ENCODE measurements at regions not wholly inside any gene's neighbourhood (a gene's known extent, or its start where the extent isn't known, plus 50 kb on each side); places are given as distances from the start of the nearest gene placed in this dataset.
A peak's percentile ranks its signal among the peaks of the same experiment; 100 is the strongest.

DNA sequence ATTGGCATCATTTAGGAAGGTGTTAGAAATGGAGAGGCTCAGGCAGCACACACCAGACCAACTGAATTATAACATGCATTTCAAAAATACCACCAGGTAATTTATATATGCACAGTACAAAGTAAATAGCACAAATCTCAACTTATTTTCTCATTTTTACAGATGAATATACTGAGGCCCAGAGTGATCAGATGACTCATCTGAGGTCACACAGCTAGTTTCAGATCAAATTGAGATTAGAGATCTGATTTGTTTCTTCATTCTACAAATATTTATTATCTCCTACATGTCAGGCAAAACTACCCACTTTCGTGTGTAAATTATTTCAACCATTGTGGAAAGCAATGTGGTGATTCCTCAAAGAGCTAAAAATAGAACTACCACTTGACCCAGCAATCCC is 507.1 kb downstream of the TLE4 start:
- no peak for DNase-seq

DNA sequence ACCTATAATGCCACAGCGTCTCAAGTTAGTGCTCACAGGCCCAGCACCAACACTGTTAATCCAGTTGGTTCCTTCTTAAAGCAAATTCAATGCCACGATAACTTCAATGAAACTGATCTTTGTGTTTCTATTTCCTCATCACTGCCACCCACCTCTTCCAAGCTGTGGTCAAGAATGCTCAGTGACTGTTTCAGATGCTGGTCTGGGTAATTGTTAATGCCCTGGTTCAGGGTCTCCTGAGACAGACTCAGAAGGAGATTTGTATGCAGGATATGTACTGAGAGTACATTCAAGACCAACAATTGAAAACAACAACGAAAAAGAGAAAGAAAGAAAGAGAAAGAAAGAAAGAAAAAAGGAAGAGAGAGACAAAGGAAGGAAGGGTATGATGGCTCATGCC is 505.3 kb downstream of the TLE4 start:
- no peak for DNase-seq

DNA sequence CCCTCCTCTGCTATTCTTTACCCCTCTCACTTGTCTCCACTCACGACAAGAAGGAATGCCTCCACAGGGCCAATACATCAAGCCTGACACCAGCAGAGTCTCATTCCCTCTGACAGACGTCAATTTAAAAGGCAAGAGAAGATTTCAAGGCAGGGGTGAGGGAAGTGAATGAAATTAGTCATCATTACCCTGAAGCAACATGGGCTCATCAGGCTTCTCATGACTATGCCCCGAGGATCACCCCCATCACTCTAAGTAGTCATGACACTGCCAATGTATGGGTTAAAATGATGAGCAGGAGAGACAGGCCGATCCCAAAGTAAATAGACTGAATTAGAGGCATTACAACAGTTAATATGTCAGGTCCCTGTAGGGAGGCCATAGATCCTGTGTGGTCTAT is 504.4 kb downstream of the TLE4 start:
- DNase-seq, result no peak

DNA sequence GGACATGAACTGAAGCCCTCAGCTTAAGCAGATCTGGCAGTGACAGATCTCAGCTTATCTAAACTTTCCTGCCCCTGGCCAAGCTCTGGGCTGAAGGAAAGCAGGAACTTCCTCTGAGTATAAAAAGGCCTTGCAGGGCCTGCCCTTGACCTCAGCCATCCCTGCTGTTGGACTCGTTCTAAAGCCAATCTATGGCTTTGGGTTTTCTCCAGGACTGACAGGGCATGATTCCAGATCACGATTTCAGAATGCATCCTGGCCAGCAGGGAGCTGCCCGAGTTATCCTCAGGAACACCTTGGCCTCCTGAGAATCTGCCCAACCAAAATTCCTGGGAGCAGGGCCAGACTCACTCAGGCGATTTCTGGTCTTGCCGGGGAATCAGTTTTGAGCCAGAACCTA is 502.7 kb downstream of the TLE4 start:
- no peak for DNase-seq

DNA sequence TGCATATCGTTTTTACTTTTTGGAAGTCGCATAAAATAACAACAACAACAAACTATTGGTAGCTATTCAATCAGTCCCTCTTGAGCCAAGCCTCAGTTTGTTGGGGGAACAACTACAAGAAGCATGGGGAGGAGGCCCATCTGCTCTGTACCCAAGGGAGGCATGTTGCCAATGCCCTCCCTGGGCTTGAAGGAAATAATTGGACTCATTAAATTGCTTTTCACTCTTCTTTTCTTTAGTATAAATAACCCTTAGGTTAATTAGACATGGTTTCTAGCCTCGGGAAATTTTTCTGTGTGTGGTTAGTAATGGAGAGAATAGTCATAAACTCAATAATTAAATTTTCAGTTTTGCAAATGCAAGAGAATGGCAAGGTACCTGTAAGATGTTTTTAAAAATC is 500.7 kb downstream of the TLE4 start:
- DNase-seq, result peak; percentile 66

DNA sequence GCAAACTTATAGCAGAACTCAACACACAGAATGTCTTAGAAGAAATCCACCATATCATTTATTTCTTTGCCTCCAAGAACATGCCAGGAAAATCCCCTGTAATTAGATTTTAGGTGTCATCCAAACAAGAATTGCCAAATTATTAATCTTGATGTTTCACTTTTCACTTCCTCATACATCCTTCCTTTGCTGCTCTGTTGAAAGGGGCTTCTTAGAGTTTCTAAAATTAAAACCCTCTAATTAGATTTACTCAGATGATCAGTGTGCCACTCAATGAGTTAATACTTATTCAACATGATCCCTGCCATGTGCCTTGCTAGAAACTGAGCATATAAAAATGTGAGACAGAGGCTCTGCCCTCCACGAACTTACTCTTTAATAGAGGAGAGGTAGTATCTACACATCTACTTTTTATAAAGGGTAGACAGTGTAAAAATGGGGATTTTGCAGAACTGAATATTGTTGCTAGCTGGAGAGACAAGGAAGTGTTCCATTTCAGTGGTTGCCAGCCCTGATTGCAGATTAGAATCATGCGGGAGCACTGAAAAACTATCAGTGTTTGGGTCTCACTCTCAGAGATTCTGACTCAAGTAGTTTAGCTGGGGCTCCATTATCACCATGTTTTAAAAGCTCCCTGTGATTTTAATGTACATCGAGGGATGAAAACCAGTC is 498.4 kb downstream of the TLE4 start:
- no peak for DNase-seq

DNA sequence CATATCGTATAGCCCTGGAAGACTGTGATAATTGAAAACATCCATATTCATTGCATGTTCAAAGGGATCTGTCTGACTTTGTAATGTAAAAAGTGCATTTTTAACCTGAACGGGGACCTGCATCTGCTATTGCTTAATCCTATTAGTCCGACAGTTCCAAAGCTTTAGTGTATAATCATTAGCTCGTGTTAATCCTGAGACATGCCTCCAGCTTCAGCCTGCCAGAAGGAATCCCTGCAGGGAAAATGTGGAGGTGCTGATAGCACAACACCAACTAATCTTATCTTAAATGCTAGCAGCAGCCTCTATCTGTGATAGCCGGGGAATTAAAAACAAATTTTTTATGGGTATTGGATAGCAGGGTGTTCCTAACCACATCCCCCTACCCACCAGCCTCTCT is 495.2 kb downstream of the TLE4 start:
- DNase-seq, result no peak

DNA sequence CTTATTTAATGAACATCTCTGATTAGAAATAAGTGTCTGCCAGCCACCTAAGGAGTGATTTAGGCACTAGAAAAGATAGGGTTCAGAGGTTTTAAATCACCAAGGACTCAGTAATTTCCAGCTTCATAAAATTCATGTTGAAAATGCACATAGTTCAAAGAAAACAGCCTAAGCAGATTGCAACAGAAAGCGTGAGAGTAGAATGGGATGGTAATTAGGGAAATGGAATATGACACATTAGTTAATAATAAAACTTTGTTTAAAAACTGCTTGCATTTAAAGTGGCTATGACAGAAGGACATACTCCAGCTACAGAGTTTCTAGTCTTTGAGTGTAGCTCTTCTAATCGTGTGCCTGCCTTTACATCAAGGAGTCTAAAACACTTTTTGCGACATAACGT is 490.8 kb downstream of the TLE4 start:
- no peak for DNase-seq

DNA sequence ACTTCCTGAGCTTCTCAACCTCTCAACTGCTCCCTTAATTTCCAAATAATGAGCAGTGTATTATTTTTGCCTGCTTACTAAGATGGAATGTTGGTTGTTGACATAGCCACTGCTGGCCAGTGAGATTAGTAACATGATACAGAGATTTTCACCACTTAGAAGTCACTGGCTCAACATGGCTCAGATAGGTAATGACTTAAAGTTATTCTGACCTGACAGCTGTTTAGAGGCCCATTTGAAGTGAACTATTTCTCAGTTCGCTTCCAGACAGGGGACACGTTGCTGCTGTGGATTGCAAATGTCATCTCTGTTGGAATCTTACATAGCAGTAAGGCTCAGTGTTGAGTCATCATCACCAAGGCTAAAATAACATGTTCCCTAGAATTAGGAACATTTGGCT is 490.2 kb downstream of the TLE4 start:
- no peak for DNase-seq

DNA sequence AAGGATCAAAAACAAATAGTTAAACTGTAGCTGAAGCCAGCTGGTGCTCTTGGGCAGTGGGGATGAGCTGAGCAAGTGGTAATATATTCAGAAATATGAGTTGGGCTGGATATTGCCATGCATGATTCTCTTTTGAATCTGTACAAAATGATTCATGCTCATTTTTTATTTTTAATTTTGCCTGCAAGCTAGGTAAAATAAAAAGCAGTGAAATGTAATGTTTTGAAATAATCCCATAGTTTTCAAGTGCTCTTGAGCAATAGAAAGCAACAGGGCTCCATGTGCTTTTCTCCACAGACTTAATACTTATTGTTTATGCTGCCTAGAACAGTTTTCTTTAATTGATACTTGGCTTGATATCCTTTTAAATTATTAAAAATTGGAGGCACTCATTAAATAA is 489.3 kb downstream of the TLE4 start:
- DNase-seq, result no peak

DNA sequence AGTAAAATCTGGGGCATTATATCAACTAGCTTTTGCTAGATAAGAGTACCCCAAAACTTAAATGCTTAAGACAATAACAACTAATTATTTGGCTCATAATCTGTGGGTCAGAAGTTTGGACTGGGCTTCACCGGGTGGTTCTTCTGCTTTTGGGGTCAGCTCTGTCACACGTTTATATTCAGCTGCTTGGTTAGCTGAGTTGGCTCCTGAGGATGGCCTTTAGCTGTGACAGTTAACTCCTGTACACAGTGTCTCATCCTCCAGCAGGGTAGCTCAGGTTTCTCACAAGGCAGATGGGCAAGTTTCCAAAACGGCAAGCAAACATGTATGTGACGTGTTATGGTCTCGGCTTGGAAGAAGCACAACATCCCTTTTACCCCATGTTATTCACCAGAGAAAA is 488.2 kb downstream of the TLE4 start:
- DNase-seq, result no peak

DNA sequence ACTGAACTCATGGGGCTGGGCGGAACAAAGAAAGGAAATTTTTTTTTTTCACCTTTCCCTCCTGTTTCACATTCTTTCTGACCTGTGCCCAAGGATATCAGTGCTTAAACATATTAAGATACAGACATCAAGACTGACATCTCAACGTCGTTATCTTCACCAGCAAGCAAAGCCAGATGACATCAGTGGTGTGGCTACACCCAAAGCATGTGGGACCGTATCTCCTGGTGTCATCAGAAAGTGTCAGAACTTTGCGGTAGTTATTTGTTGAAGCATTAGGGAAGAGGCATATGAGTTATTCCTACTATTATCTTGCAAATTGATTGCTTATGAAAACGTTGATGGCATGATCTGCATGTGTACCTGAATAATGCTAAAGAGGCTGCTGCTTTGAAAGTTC is 487.4 kb downstream of the TLE4 start:
- DNase-seq, result no peak

DNA sequence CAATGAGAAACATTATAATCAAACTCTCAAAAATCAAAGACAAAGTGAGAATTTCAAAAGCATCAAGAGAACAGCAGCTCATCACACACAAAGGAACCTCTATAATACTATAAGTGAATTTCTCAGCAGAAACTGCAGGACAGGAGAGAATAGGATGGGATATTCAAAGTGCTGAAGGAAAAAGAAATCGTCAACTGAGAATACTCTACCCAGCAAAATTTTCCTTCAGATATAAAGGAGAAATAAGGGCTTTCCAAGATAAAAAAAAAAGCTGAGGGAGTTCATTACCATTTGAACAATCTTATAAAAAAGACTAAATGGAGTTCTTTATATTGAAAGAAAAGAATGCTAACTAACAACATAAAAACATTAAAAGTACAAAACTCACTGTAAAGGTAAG is 481.1 kb downstream of the TLE4 start:
- DNase-seq, result no peak

DNA sequence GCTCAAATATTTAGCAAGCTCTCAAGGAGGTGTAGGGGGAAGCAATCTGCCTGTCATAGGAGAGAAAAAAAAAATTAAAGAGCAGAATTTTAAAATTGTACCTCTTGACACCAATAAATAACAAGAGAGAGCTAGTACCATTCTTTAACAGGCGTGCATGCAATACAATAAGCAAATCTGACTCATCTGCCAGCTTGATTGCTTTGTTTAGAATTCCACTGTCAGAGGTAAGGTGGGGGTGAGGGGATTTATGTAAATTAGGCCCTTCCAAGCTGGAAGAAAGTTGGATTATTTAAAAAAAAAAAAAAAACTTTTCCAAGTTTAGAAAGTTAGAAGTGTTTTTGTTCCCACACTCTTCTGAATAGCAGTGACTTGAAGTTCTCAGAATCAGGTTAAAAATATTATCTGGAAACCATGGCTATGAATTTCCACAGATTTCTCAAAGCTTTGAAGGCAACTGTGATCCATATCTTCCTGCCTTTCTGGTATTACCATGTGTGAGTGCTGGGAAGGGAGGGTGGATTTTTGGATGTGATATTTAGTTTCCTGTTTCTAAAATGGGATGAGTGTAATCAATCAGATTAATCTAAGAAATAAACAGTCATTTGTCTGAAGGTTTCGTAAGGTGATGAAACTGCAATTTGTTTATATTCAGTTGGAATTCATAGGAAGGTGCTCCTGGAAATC is 477.5 kb downstream of the TLE4 start:
- DNase-seq, result no peak

DNA sequence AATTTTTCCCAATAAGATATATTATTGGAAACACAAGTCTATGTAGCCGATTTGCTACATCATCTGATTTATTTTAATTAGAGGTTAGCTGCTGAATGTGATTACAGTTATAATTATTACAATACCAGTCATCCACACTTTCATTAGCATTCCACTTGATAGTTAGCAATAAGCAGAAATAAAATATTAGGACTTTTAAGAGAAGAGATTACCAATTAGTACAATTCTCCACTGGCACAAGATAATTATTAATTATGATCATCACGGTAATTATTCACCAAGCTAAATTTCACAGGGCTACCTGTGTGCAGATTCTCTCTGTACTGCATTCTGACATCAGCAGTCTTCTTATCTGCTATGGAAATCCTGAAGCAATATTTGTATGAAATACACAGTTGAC is 474.7 kb downstream of the TLE4 start:
- no peak for DNase-seq

DNA sequence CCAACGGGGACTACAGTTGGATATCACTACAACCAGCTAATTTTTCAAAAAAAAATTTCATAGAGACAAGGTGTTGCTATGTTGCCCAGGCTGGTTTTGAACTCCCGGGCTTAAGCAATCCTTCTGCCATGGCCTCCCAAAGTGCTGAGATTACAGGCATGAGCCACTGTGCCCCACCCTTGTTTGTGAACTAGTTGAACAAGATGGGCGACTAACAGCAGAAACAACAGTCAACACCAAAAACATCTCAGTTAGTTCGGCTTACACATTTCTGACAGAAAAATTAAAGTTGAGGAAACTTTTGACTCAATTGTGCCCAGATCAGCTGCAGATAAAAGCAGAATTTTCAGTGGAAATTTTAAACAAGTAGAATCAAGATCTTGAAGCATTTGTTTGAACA is 470.1 kb downstream of the TLE4 start:
- no peak for DNase-seq

DNA sequence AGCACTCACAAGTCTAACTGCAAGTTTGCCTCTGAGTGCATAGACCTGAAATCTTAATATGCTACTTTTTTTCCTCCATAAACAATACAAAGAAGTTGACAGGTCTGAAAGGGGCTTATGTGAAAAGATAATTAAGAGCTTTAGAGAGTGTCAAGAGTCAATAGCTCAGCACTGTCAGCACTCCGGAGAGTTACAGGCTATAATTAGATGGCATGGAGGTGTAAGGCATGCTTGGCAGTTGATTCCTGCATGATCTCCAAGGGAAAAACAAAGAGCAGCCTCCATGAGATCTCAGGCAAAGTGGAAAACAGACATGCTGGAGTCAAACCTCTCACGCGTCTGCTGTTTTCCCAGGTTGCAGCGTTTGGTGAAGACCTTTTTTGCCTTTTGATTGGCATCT is 468.7 kb downstream of the TLE4 start:
- no peak for DNase-seq

DNA sequence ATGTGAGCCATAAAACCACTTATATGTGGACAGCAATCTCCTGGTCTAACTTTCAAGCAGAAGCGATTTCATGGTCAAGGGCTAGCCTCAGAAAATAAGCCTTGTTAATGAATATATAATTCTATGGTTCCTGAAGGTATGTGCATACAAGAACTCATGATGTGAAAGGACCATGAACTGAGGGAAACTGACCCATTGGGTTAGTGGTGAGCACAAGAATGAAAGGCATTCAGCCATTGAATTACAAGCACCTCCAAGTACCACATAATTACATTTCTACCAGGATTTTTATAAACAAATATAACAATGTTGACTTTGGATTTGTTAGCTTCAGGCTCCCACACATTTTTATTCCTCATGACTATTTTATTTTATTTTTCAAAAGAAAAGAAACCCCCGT is 459.0 kb downstream of the TLE4 start:
- no peak for DNase-seq

DNA sequence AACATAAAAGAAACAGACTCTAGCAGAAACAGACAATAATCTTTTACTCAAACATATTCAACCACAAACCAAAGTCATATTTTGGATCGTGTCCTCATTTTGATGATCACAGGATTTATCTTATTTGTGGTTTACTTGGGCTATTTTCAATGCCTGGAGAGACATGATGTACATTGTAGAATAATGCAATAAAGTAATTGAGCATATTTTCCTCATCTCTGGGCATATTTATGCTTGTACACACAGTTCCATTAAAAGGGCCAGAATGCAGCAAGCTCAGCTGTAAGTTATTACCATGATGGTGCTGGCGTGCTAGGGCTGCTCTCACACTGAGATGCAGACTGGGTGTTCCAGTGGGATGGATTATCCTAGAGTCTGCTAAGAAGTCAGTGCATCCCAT is 456.7 kb downstream of the TLE4 start:
- no peak for DNase-seq

DNA sequence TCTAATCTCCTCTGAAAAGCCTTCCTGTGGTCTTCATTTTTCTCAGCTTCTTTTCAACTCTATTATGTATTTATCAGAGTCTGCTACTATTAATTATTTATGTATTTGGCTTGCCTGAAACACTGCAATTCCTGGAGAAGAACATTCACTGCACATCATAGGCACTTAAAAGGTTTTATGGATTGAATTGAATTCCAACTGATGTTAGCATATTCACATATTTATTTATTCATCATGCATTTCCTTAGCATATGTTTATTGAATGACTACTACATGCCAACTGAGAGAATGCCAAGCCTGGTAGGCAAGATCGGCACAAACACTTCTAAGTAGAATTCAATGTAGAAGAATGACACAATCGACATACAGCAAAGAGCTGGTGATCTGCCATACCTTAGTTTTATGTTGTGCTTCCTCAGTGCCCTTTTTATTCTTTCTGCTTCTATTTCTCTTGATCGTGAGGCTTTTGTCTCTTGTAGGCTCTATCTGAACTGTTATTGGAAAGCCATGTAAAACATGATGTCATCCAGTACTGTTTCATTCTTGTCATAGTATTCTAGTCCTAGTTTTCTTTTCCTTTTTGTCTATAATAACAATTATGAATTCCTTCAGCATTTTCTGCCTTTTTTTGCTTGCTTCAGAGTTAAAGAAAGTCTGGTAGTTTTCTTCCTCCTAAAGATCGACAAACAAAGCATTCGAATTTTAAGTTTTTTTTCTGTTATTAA is 454.2 kb downstream of the TLE4 start:
- DNase-seq, result no peak

DNA sequence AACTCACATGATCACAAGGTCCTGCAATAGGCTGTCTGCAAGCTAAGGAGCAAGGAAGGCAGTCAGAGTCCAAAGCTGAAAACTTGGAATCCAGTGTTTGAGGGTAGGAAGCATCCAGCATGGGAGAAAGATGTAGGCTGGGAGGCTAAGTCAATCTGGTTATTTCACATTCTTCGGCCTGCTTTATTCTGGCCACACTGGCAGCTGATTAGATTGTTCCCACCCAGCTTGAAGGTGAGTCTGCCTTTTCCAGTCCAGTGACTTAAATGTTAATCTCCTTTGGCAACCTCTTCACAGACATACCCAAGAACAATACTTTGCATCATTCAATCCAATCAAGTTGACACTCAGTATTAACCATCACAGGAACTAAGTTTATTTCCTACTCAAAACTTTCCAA is 453.4 kb downstream of the TLE4 start:
- DNase-seq, result no peak

DNA sequence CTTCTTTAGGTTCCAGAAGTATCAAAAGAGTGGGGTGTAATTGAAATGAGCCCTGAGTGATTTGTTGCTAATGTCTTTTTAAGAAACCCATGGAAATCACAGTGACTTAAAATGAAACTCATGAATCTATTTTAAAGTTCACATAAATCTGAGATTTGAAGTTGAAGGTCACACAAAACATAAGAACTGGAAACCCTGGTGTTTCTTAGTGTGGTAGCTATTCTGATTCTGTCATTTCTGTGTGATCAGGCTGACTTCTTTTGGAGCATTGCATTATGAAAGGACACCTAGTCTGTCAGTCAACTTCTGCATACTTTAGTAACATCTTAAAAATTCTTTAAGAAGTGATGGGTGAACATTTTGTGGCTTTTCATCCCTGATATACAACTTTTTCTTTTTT is 448.8 kb downstream of the TLE4 start:
- no peak for DNase-seq

DNA sequence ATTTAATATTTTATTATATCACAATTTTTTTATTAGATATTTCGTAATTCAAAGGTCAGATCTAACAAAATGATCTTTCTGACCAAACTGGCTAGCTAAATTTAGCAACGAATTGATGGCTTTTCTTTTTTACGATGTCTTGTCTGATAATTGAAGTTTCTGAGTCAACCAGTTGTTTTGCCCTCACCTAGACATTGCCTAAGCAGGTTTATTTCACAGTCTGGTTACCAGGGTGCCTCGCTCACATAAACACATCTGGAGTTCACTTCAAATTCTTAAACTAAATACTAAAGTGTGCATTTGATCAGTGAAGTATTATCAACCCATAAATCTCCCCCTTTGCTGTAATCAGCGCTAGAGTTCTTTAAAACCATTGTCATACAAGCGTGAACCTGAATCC is 448.3 kb downstream of the TLE4 start:
- DNase-seq, result no peak

DNA sequence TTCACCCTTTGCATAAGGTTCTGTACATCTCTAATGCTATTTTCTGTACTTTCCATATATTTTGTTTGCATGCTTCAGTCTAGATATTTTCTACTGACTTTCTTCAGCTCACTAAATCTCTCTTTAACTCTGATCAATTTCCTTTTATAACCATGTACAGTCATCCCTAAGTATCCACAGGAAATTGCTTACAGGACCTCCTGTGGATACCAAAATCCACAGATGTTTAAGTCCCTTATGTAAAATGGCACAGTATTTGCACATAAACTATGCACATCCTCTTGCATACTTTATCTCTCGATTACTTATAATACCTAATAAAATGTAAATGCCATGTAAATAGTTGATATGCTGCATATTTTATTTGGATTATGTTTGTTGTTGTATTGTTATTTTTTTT is 442.1 kb downstream of the TLE4 start:
- DNase-seq, result no peak
